ENCODE measurements at regions not wholly inside any gene's neighbourhood (a gene's known extent, or its start where the extent isn't known, plus 50 kb on each side); places are given as distances from the start of the nearest gene placed in this dataset.

DNA sequence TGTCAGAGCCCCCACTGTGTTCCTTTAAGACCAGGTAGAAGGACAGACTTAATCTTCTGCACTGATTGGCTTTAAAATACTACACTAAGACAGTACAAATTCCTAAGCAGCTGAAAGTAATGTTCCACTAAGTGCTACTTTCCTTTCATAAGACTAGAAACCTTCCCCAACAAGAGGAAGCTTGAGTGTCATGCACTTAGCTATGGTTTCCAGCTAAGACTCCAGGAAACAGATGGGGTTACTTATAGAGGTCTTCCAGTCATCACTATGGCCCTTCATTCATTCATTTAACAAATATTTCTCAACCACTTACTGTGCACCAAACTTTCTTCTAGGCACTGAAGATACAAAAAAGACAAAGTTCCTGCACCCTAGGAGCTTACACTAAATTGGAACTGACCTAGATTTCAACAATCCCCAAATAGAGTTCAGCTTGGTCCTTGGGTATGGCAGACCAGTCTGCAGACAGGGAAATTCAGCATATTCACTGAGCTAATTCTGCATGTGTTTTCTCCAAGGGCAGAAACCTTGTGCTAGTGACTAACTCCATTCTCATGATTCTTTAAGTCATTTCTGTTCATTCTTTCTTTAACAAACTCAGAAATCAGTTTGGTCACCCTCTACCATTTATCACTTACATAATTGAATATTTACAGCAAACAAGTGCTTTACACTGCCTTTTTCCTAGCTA, 178.4 kb upstream of the MTNR1B start:
- TF ChIP-seq, protein P1, sequence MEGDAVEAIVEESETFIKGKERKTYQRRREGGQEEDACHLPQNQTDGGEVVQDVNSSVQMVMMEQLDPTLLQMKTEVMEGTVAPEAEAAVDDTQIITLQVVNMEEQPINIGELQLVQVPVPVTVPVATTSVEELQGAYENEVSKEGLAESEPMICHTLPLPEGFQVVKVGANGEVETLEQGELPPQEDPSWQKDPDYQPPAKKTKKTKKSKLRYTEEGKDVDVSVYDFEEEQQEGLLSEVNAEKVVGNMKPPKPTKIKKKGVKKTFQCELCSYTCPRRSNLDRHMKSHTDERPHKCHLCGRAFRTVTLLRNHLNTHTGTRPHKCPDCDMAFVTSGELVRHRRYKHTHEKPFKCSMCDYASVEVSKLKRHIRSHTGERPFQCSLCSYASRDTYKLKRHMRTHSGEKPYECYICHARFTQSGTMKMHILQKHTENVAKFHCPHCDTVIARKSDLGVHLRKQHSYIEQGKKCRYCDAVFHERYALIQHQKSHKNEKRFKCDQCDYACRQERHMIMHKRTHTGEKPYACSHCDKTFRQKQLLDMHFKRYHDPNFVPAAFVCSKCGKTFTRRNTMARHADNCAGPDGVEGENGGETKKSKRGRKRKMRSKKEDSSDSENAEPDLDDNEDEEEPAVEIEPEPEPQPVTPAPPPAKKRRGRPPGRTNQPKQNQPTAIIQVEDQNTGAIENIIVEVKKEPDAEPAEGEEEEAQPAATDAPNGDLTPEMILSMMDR (IDR thresholded peaks at IDR 0.05; ENCODE audit: unreplicated experiment) = no peak
- H3K36me3 Mint-ChIP-seq (ENCODE audit: insufficient read depth, unreplicated experiment) = no peaks in the 10 kb centered on the region
- no peak overlapping the region for H3K27ac Mint-ChIP-seq (ENCODE audit: low read depth, unreplicated experiment)
- BruUV-seq (replicated peaks) = no TSS peak
- DNase-seq (ENCODE audit: unreplicated experiment) = no peak
- H3K4me3 Mint-ChIP-seq (ENCODE audit: unreplicated experiment) = no peak overlapping the region
- H3K9me3 Mint-ChIP-seq (ENCODE audit: unreplicated experiment) = no peaks in the 10 kb centered on the region
- ChIA-PET POLR2A (no interaction called here), CTCF (interaction anchor here (0.6 to 1.5 kb wide), 3 partner anchors 51 to 94 kb away, joined by 3 to 4 read pairs (median 4); no protein-coding TSS in a partner anchor)
- intact Hi-C loops (cut with micrococcal nuclease) = no loop called here
- no peaks in the 10 kb centered on the region for H3K27me3 Mint-ChIP-seq (ENCODE audit: insufficient read depth, unreplicated experiment)
- no peaks in the 10 kb centered on the region for H3K4me1 Mint-ChIP-seq (ENCODE audit: insufficient read depth, unreplicated experiment)

DNA sequence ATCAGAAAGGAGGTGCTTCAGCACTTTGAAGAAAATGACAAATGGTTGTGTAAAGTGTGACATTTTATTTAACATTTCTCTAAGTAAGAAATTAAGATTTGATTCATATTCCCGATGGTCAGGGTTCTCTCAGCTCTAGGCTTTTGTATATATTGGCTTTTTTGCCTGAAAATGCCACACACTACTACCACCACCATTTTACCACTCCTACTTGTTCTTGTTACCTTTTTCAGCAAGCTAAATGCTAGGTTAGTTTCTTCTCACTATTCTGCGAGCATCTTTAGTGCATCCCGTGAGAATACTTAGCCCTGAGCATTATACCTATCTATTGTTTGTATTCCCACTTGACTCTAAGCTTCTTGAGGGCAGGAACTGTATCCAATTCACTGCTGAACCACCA, 177.6 kb upstream of the MTNR1B start:
- ChIA-PET CTCF (interaction anchor here (1.3 to 1.5 kb wide), 2 partner anchors 63 to 94 kb away, joined by 4 read pairs; no protein-coding TSS in a partner anchor), POLR2A (no interaction called here)
- peaks cover 7% of the 10 kb centered on the region for H3K27me3 Mint-ChIP-seq (ENCODE audit: insufficient read depth, unreplicated experiment)
- no peaks in the 10 kb centered on the region for H3K4me1 Mint-ChIP-seq (ENCODE audit: insufficient read depth, unreplicated experiment)
- BruUV-seq (replicated peaks) = no TSS peak
- H3K36me3 Mint-ChIP-seq (ENCODE audit: insufficient read depth, unreplicated experiment) = no peaks in the 10 kb centered on the region
- TF ChIP-seq, protein P1 (IDR thresholded peaks at IDR 0.05; ENCODE audit: unreplicated experiment) = no peak
- H3K4me3 Mint-ChIP-seq (ENCODE audit: unreplicated experiment) = no peak overlapping the region
- H3K9me3 Mint-ChIP-seq (ENCODE audit: unreplicated experiment) = no peaks in the 10 kb centered on the region
- intact Hi-C loops (cut with micrococcal nuclease) = no loop called here
- H3K27ac Mint-ChIP-seq (ENCODE audit: low read depth, unreplicated experiment) = no peak overlapping the region
- no peak for DNase-seq (ENCODE audit: unreplicated experiment)

DNA sequence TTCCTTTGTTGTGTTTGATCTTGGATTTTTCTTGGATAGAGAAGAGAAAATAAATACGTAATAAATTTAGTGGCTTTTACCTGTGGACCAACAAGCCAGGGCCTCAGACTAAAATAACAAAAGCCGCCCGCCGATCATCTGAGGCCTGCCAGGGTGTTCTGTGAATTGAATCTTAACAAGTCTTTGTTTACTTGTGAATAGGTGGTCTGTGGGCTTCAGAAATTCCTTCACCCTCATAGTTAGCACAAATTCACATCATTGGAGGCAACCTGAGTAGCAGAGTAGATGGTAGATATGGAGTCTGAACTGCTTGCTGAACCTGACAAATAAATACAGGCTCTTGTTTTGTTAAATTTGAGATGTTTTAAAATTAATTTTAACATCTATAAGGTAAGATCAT, 176.3 kb upstream of the MTNR1B start:
- no peaks in the 10 kb centered on the region for H3K9me3 Mint-ChIP-seq (ENCODE audit: unreplicated experiment)
- no peak overlapping the region for H3K4me3 Mint-ChIP-seq (ENCODE audit: unreplicated experiment)
- POLR2A ChIA-PET = no interaction called here
- no peaks in the 10 kb centered on the region for H3K4me1 Mint-ChIP-seq (ENCODE audit: insufficient read depth, unreplicated experiment)
- DNase-seq (ENCODE audit: unreplicated experiment) = no peak
- H3K27me3 Mint-ChIP-seq (ENCODE audit: insufficient read depth, unreplicated experiment) = peaks cover 20% of the 10 kb centered on the region
- intact Hi-C loops (cut with micrococcal nuclease) = no loop called here
- BruUV-seq (replicated peaks) = no TSS peak
- no peak overlapping the region for H3K27ac Mint-ChIP-seq (ENCODE audit: low read depth, unreplicated experiment)
- CTCF ChIA-PET = interaction anchor here (0.5 to 0.6 kb wide), 2 partner anchors 486 to 551 kb away, joined by 3 read pairs; no protein-coding TSS in a partner anchor
- TF ChIP-seq, protein P1 (IDR thresholded peaks at IDR 0.05; ENCODE audit: unreplicated experiment) = no peak
- no peaks in the 10 kb centered on the region for H3K36me3 Mint-ChIP-seq (ENCODE audit: insufficient read depth, unreplicated experiment)

DNA sequence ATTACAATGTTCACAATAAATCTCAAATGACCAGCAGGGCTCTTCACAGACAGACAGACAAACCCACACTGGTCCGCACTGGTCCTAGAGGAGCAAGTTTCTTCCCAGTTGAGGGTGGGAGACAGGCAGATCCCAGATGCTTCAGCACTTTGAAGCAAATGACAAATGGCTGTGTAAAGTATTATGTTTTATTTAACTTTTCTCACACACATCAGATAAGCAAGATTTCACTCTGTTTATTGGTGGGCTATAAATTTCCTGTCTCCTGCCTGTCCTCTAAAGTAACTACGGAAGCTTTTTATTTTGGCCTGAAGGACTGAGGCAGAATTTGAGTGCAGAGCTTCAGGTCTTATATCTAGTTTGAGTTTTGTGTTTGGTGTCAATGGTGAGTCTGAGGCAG, 174.7 kb upstream of the MTNR1B start:
- ChIA-PET POLR2A (no interaction called here), CTCF (no interaction called here)
- no TSS peak for BruUV-seq (replicated peaks)
- H3K27me3 Mint-ChIP-seq (ENCODE audit: insufficient read depth, unreplicated experiment) = peaks cover 23% of the 10 kb centered on the region
- no peak for DNase-seq (ENCODE audit: unreplicated experiment)
- H3K9me3 Mint-ChIP-seq (ENCODE audit: unreplicated experiment) = no peaks in the 10 kb centered on the region
- no peak overlapping the region for H3K27ac Mint-ChIP-seq (ENCODE audit: low read depth, unreplicated experiment)
- H3K4me3 Mint-ChIP-seq (ENCODE audit: unreplicated experiment) = no peak overlapping the region
- H3K36me3 Mint-ChIP-seq (ENCODE audit: insufficient read depth, unreplicated experiment) = no peaks in the 10 kb centered on the region
- H3K4me1 Mint-ChIP-seq (ENCODE audit: insufficient read depth, unreplicated experiment) = no peaks in the 10 kb centered on the region
- intact Hi-C loops (cut with micrococcal nuclease) = no loop called here
- TF ChIP-seq, protein P1 (IDR thresholded peaks at IDR 0.05; ENCODE audit: unreplicated experiment) = no peak
